ENCODE measurements at regions not wholly inside any gene's neighbourhood (a gene's known extent, or its start where the extent isn't known, plus 50 kb on each side); places are given as distances from the start of the nearest gene placed in this dataset.

DNA sequence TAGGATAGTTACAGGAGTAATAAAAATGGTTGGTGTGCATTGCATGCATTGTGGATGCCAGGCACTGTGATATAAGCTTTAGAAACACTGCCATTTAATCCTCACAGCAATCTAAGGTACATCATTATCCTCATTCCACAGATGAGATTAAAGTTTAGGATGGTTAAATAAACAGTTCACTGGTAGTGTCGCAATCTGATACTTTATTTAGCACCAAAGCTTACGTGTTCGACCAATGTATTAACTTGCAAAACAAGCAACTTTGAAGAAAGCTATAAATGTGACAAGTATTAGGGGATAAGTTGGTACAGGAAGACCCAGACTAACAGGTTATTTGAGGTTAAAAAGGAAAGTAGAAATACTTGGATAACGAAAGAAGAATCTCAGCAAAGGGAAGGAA is 150.5 kb upstream of the ZNF385D start:
- BruUV-seq (replicated peaks) = no TSS peak
- H3K4me1 ChIP-seq (ENCODE audit: insufficient read depth, low read length, poor library complexity, severe bottlenecking) = no peaks in the 10 kb centered on the region
- no peak overlapping the region for H3K4me3 ChIP-seq (ENCODE audit: low read depth, low read length, poor library complexity, severe bottlenecking)
- no peak for DNase-seq (ENCODE audit: low spot score)
- no peak overlapping the region for H3K27ac ChIP-seq (ENCODE audit: low read depth, low read length, poor library complexity, severe bottlenecking)
- H3K9me3 ChIP-seq (ENCODE audit: low read depth, low read length, poor library complexity, severe bottlenecking) = peaks cover 5% of the 10 kb centered on the region
- intact Hi-C loops (cut with micrococcal nuclease; ENCODE audit: unreplicated experiment) = no loop called here
- TF ChIP-seq, protein P1, sequence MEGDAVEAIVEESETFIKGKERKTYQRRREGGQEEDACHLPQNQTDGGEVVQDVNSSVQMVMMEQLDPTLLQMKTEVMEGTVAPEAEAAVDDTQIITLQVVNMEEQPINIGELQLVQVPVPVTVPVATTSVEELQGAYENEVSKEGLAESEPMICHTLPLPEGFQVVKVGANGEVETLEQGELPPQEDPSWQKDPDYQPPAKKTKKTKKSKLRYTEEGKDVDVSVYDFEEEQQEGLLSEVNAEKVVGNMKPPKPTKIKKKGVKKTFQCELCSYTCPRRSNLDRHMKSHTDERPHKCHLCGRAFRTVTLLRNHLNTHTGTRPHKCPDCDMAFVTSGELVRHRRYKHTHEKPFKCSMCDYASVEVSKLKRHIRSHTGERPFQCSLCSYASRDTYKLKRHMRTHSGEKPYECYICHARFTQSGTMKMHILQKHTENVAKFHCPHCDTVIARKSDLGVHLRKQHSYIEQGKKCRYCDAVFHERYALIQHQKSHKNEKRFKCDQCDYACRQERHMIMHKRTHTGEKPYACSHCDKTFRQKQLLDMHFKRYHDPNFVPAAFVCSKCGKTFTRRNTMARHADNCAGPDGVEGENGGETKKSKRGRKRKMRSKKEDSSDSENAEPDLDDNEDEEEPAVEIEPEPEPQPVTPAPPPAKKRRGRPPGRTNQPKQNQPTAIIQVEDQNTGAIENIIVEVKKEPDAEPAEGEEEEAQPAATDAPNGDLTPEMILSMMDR (conservative IDR thresholded peaks at IDR 0.05; ENCODE audit: low read depth, low read length) = no peak
- TF ChIP-seq EZH2 (IDR thresholded peaks at IDR 0.05; ENCODE audit: borderline replicate concordance, low read depth, low read length, poor library complexity, severe bottlenecking) = no peak
- no peaks in the 10 kb centered on the region for H3K27me3 ChIP-seq (replicated peaks; ENCODE audit: insufficient read depth, low read depth, low read length, poor library complexity)
- no peaks in the 10 kb centered on the region for H3K36me3 ChIP-seq (ENCODE audit: insufficient read depth, low read length, poor library complexity, severe bottlenecking)
- ChIA-PET CTCF (no interaction called here), POLR2A (ENCODE audit: low non-redundant PET) (no interaction called here)

GRCh38 chr3:21902956-21903355 is 151.9 kb upstream of the ZNF385D start:
- H3K36me3 ChIP-seq (ENCODE audit: insufficient read depth, low read length, poor library complexity, severe bottlenecking) = no peaks in the 10 kb centered on the region
- CTCF ChIA-PET = no interaction called here
- no peak overlapping the region for H3K4me3 ChIP-seq (ENCODE audit: low read depth, low read length, poor library complexity, severe bottlenecking)
- POLR2A ChIA-PET (ENCODE audit: low non-redundant PET) = no interaction called here
- no peak overlapping the region for H3K27ac ChIP-seq (ENCODE audit: low read depth, low read length, poor library complexity, severe bottlenecking)
- peaks cover 9% of the 10 kb centered on the region for H3K9me3 ChIP-seq (ENCODE audit: low read depth, low read length, poor library complexity, severe bottlenecking)
- no TSS peak for BruUV-seq (replicated peaks)
- DNase-seq (ENCODE audit: low spot score) = no peak
- no peaks in the 10 kb centered on the region for H3K4me1 ChIP-seq (ENCODE audit: insufficient read depth, low read length, poor library complexity, severe bottlenecking)
- intact Hi-C loops (cut with micrococcal nuclease; ENCODE audit: unreplicated experiment) = no loop called here
- H3K27me3 ChIP-seq (replicated peaks; ENCODE audit: insufficient read depth, low read depth, low read length, poor library complexity) = no peaks in the 10 kb centered on the region
- TF ChIP-seq EZH2 (IDR thresholded peaks at IDR 0.05; ENCODE audit: borderline replicate concordance, low read depth, low read length, poor library complexity, severe bottlenecking) = no peak
- TF ChIP-seq, protein P1 (conservative IDR thresholded peaks at IDR 0.05; ENCODE audit: low read depth, low read length) = no peak

GRCh38 chr3:21909096-21909495 is 158.1 kb upstream of the ZNF385D start:
- Histone ChIP-seq H3K9me3 (ENCODE audit: low read depth, low read length, poor library complexity, severe bottlenecking) (peaks cover 14% of the 10 kb centered on the region), H3K27me3 (replicated peaks; ENCODE audit: insufficient read depth, low read depth, low read length, poor library complexity) (no peaks in the 10 kb centered on the region), H3K36me3 (ENCODE audit: insufficient read depth, low read length, poor library complexity, severe bottlenecking) (no peaks in the 10 kb centered on the region), H3K4me1 (ENCODE audit: insufficient read depth, low read length, poor library complexity, severe bottlenecking) (no peaks in the 10 kb centered on the region), H3K27ac (ENCODE audit: low read depth, low read length, poor library complexity, severe bottlenecking) (no peak overlapping the region), H3K4me3 (ENCODE audit: low read depth, low read length, poor library complexity, severe bottlenecking) (no peak overlapping the region)
- intact Hi-C loops (cut with micrococcal nuclease; ENCODE audit: unreplicated experiment) = no loop called here
- TF ChIP-seq, protein P1 (conservative IDR thresholded peaks at IDR 0.05; ENCODE audit: low read depth, low read length) = no peak
- TF ChIP-seq EZH2 (IDR thresholded peaks at IDR 0.05; ENCODE audit: borderline replicate concordance, low read depth, low read length, poor library complexity, severe bottlenecking) = no peak
- ChIA-PET CTCF (no interaction called here), POLR2A (ENCODE audit: low non-redundant PET) (no interaction called here)
- DNase-seq (ENCODE audit: low spot score) = no peak
- BruUV-seq (replicated peaks) = no TSS peak
